Ishikawa (cell line): ENCODE measurements at regions not wholly inside any gene's neighbourhood (a gene's known extent, or its start where the extent isn't known, plus 50 kb on each side); places are given as distances from the start of the nearest gene placed in this dataset.
A peak's percentile ranks its signal among the peaks of the same experiment; 100 is the strongest.

ENCODE experiments used
- CEBPB ChIP-seq: IDR thresholded peaks from 2 replicates; pipeline ENCODE4 v1.6.1; 2012
- CREB1 ChIP-seq: IDR thresholded peaks from 2 replicates; pipeline ENCODE4 v1.6.1; 2012; ENCODE audit warnings: low read depth
- EGR1 ChIP-seq: IDR thresholded peaks from 2 replicates; pipeline ENCODE4 v1.6.1; 2012
- EP300 ChIP-seq: IDR thresholded peaks from 2 replicates; pipeline ENCODE4 v1.6.1; 2012; ENCODE audit warnings: borderline replicate concordance
- FOXM1 ChIP-seq: IDR thresholded peaks from 2 replicates; pipeline ENCODE4 v1.6.1; 2012; ENCODE audit warnings: low read depth, borderline replicate concordance
- MAX ChIP-seq: IDR thresholded peaks from 2 replicates; pipeline ENCODE4 v1.6.1; 2012
- NFIC ChIP-seq: IDR thresholded peaks from 2 replicates; pipeline ENCODE4 v1.6.1; 2012
- RAD21 ChIP-seq: IDR thresholded peaks from 2 replicates; pipeline ENCODE4 v1.6.1; 2012; ENCODE audit warnings: low read depth
- TAF1 ChIP-seq: IDR thresholded peaks from 2 replicates; pipeline ENCODE4 v1.6.1; 2012; ENCODE audit warnings: low read depth, mild to moderate bottlenecking
- TCF12 ChIP-seq: IDR thresholded peaks from 2 replicates; pipeline ENCODE4 v1.6.1; 2012; ENCODE audit warnings: low read depth
- TEAD4 ChIP-seq: IDR thresholded peaks from 2 replicates; pipeline ENCODE4 v1.6.1; 2012
- USF1 ChIP-seq: IDR thresholded peaks from 2 replicates; pipeline ENCODE4 v1.6.1; 2012
- YY1 ChIP-seq: IDR thresholded peaks from 2 replicates; pipeline ENCODE4 v1.6.1; 2012; ENCODE audit warnings: low read depth
- ZBTB7A ChIP-seq: IDR thresholded peaks from 2 replicates; pipeline ENCODE4 v1.6.1; 2012; ENCODE audit warnings: low read depth
- TF ChIP-seq, protein P1 (sequence below): IDR thresholded peaks from 2 replicates; pipeline ENCODE4 v1.6.1; 2012; ENCODE audit warnings: low read depth, mild to moderate bottlenecking

DNA sequence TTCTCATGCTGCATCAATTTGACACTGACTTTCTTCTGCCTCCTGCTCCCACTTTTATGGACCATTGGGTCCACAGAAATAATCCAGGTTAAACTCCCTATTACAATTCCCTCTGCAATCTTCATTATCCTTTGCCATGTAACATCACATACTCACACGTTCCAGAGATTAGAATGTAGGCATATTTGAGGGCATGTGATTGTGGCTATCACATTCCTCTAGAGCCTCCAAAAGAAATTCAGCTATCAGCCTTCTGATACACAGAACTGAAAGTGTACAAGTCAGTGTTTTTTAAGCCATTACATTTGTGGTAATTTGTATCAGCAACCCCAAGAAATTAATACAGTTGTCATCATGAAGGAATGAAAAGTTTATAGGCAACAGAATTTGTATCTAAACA, 892.4 kb downstream of the RPS29 start:
- TF ChIP-seq RAD21 = no peak
- TF ChIP-seq EGR1 = no peak
- TF ChIP-seq, protein P1, sequence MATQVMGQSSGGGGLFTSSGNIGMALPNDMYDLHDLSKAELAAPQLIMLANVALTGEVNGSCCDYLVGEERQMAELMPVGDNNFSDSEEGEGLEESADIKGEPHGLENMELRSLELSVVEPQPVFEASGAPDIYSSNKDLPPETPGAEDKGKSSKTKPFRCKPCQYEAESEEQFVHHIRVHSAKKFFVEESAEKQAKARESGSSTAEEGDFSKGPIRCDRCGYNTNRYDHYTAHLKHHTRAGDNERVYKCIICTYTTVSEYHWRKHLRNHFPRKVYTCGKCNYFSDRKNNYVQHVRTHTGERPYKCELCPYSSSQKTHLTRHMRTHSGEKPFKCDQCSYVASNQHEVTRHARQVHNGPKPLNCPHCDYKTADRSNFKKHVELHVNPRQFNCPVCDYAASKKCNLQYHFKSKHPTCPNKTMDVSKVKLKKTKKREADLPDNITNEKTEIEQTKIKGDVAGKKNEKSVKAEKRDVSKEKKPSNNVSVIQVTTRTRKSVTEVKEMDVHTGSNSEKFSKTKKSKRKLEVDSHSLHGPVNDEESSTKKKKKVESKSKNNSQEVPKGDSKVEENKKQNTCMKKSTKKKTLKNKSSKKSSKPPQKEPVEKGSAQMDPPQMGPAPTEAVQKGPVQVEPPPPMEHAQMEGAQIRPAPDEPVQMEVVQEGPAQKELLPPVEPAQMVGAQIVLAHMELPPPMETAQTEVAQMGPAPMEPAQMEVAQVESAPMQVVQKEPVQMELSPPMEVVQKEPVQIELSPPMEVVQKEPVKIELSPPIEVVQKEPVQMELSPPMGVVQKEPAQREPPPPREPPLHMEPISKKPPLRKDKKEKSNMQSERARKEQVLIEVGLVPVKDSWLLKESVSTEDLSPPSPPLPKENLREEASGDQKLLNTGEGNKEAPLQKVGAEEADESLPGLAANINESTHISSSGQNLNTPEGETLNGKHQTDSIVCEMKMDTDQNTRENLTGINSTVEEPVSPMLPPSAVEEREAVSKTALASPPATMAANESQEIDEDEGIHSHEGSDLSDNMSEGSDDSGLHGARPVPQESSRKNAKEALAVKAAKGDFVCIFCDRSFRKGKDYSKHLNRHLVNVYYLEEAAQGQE = no peak
- no peak for TF ChIP-seq TCF12
- TF ChIP-seq CEBPB = no peak
- TF ChIP-seq YY1 = no peak
- no peak for TF ChIP-seq MAX
- TF ChIP-seq FOXM1 = no peak
- no peak for TF ChIP-seq NFIC
- TF ChIP-seq TAF1 = no peak
- no peak for TF ChIP-seq ZBTB7A
- TF ChIP-seq TEAD4 = no peak
- TF ChIP-seq CREB1 = no peak

DNA sequence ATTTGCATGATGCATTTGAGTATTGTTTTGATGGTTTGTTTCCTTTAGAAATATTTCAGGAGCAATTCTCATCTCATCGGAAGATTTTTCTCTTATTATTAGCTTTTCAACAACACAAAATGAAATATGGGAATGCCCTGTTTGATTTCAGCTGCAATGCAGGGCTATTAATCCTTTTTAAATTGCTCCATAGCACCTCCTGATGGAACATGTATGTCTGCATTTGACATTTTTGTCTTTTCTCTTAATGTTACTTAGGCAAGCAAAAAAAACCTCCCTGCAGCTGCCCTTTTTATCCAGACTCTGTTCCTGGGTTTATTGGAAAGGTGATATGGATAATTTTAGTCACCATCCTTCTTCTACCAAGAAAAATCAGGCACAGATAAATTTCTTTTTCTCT, 895.8 kb downstream of the RPS29 start:
- no peak for TF ChIP-seq EGR1
- TF ChIP-seq, protein P1 = no peak
- TF ChIP-seq RAD21 = peak; percentile 31
- no peak for TF ChIP-seq TCF12
- TF ChIP-seq MAX = no peak

DNA sequence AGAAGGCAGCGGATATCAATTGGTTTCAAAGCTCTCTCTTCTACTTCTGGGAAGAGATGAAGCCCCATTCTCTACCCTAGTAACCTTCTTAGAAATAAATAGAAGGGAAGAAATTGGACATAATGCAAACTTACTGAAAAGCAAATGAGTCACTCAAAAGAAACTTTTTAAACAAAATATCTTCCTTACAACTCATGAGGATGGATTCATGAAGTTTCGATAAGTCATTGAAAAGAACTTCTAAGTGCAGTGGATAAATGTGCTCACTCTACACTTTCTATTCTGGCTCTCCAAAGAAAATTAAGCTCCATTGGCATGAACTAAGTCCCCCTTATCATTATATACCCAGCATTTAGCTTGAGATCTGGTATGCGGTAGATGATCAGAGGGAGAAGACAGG, 899.5 kb downstream of the RPS29 start:
- no peak for TF ChIP-seq MAX
- no peak for TF ChIP-seq CREB1
- TF ChIP-seq YY1 = no peak
- no peak for TF ChIP-seq RAD21
- no peak for TF ChIP-seq EGR1
- TF ChIP-seq EP300 = no peak
- no peak for TF ChIP-seq CEBPB
- no peak for TF ChIP-seq TAF1
- TF ChIP-seq, protein P1 = no peak

- TF ChIP-seq RAD21 (no peak), YY1 (no peak), USF1 (no peak), EGR1 (no peak), CEBPB (no peak), FOXM1 (no peak), ZBTB7A (no peak), EP300 (no peak), CREB1 (no peak)
- TF ChIP-seq, protein P1 = no peak
Observed at GRCh38 chr14:48672506-48672905, 913.7 kb downstream of the RPS29 start.
